B cell (primary cell): ENCODE measurements at regions not wholly inside any gene's neighbourhood (a gene's known extent, or its start where the extent isn't known, plus 50 kb on each side); places are given as distances from the start of the nearest gene placed in this dataset.

Source experiments
- ATAC-seq: fragments of 200-7000 bp; cut with Tn5 transposase; one replicate; pipeline ENCODE4 v1.10.0; 2021; ENCODE audit warnings: low read depth, mild to moderate bottlenecking, moderate number of reproducible peaks, moderate library complexity
- CTCF ChIA-PET: fragments of 350-600 bp; sonication (Branson Sonifier 250); formaldehyde crosslinking; loops from one replicate; lab custom pipeline; 2021; ENCODE audit warnings: antibody characterized with exemption, inconsistent platforms; lab: Charles Lee
- POLR2A ChIA-PET: fragments of 350-600 bp; sonication (Branson Sonifier 250); formaldehyde crosslinking; loops from one replicate; lab custom pipeline; 2021; ENCODE audit warnings: antibody characterized with exemption; lab: Charles Lee
- DNase-seq: peaks from one replicate; pipeline ENCODE4 v3.0.0; 2013
- H2AFZ ChIP-seq: 2 replicates; pipeline ENCODE4 v1.6.1; 2012; ENCODE audit warnings: mild to moderate bottlenecking, low read depth, low read length; ENCODE audit not compliant: insufficient read depth, poor library complexity, severe bottlenecking
- H3K27ac ChIP-seq, 2 donors: 1 replicate in 1 of 2; 2 replicates in 1 of 2; pipeline ENCODE4 v1.5.1; 2012 to 2013; ENCODE audit warnings: low read length in 2 of 2, mild to moderate bottlenecking in 2 of 2, moderate library complexity in 1 of 2
- H3K27me3 ChIP-seq, 4 experiments: fragments of 200-600 bp in 1 of 4; sonication (generic) in 1 of 4; replicated peaks in 1 of 4; 1 replicate in 2 of 4; 2 replicates in 2 of 4; pipeline versions ENCODE4 v1.6.1 to v1.7.0; 2013 to 2016; ENCODE audit warnings: low read length in 3 of 4, mild to moderate bottlenecking in 2 of 4, mixed read lengths in 1 of 4, moderate library complexity in 1 of 4; ENCODE audit not compliant: insufficient read depth in 4 of 4, control insufficient read depth in 3 of 4; ENCODE audit errors: control extremely low read depth in 1 of 4
- H3K36me3 ChIP-seq, 2 experiments: replicated peaks in 1 of 2; 1 replicate in 1 of 2; 2 replicates in 1 of 2; pipeline versions ENCODE4 v1.6.1 to v1.7.1; 2013; ENCODE audit warnings: low read length in 1 of 2; ENCODE audit not compliant: insufficient read depth in 2 of 2, control insufficient read depth in 1 of 2; ENCODE audit errors: control extremely low read depth in 1 of 2, extremely low read depth in 1 of 2
- H3K4me1 ChIP-seq, 2 donors: fragments of 200-600 bp in 1 of 2; sonication (generic) in 1 of 2; 1 replicate in 1 of 2; 2 replicates in 1 of 2; pipeline versions ENCODE4 v1.5.1 to v1.6.1; 2013 to 2017; ENCODE audit warnings: low read length in 2 of 2; ENCODE audit not compliant: control insufficient read depth in 2 of 2, insufficient read depth in 2 of 2
- H3K4me2 ChIP-seq: replicated peaks from 2 replicates; pipeline ENCODE3; 2012; ENCODE audit warnings: mild to moderate bottlenecking, low read depth, low read length; ENCODE audit not compliant: poor library complexity, severe bottlenecking
- H3K4me3 ChIP-seq, 5 experiments: fragments of 200-600 bp in 1 of 5; sonication (generic) in 1 of 5; 1 replicate in 3 of 5; 2 replicates in 2 of 5; pipeline versions ENCODE4 v1.5.1 to v1.7.0; 2011 to 2016; ENCODE audit warnings: low read length in 4 of 5, mild to moderate bottlenecking in 4 of 5, low read depth in 2 of 5, control low read depth in 1 of 5, moderate library complexity in 1 of 5; ENCODE audit not compliant: insufficient read depth in 1 of 5; ENCODE audit errors: control extremely low read depth in 1 of 5, extremely low read depth in 1 of 5
- H3K79me2 ChIP-seq: fragments of 200-600 bp; sonication (generic); one replicate; pipeline ENCODE4 v1.6.0; 2016; ENCODE audit warnings: low read length; ENCODE audit not compliant: control insufficient read depth, insufficient read depth
- H3K9ac ChIP-seq: fragments of 200-600 bp; sonication (generic); 2 replicates; pipeline ENCODE4 v1.6.1; 2017; ENCODE audit warnings: mild to moderate bottlenecking, low read length, moderate library complexity
- H3K9me3 ChIP-seq, 3 donors: one replicate each; pipeline versions ENCODE4 v1.6.1 to v1.7.1; 2013; ENCODE audit warnings: low read length in 2 of 3; ENCODE audit not compliant: control insufficient read depth in 2 of 3, insufficient read depth in 1 of 3; ENCODE audit errors: control extremely low read depth in 1 of 3
- H4K20me1 ChIP-seq: 2 replicates; pipeline ENCODE4 v1.6.0; 2012; ENCODE audit warnings: mild to moderate bottlenecking, low read length; ENCODE audit not compliant: insufficient read depth, control insufficient read depth, poor library complexity, severe bottlenecking
- H3K27ac Mint-ChIP-seq: one replicate; pipeline ENCODE4 v1.8.0; 2021; ENCODE audit warnings: mixed read lengths
- H3K27me3 Mint-ChIP-seq: one replicate; pipeline ENCODE4 v1.8.0; 2021; ENCODE audit warnings: mixed read lengths
- H3K4me1 Mint-ChIP-seq: one replicate; pipeline ENCODE4 v1.8.0; 2021; ENCODE audit warnings: mixed read lengths
- H3K4me3 Mint-ChIP-seq: one replicate; pipeline ENCODE4 v1.8.0; 2021; ENCODE audit warnings: mixed read lengths
- H3K9me3 Mint-ChIP-seq: one replicate; pipeline ENCODE4 v1.8.0; 2022; ENCODE audit warnings: mixed read lengths; ENCODE audit not compliant: insufficient read depth
- CTCF ChIP-seq: fragments of 200-600 bp; IDR thresholded peaks from one replicate; pipeline ENCODE4 v1.8.0; 2022; ENCODE audit warnings: antibody characterized with exemption, mild to moderate bottlenecking
- EZH2 ChIP-seq: IDR thresholded peaks from 2 replicates; pipeline ENCODE4 v1.6.1; 2012; ENCODE audit warnings: borderline replicate concordance, low read depth, mild to moderate bottlenecking, moderate library complexity, low read length; ENCODE audit not compliant: insufficient read depth, poor library complexity, severe bottlenecking
- WGBS: methylation state at CpG from one replicate; pipeline ENCODE4 v1.1.5; 2013; ENCODE audit warnings: missing lambda C conversion rate; ENCODE audit not compliant: insufficient coverage; 5-methylcytosine and 5-hydroxymethylcytosine counted together
- intact Hi-C: fragments of 100-400 bp; cut with micrococcal nuclease; formaldehyde crosslinking; loops from one replicate; pipeline ENCODE4 v1.10.0; 2022

DNA sequence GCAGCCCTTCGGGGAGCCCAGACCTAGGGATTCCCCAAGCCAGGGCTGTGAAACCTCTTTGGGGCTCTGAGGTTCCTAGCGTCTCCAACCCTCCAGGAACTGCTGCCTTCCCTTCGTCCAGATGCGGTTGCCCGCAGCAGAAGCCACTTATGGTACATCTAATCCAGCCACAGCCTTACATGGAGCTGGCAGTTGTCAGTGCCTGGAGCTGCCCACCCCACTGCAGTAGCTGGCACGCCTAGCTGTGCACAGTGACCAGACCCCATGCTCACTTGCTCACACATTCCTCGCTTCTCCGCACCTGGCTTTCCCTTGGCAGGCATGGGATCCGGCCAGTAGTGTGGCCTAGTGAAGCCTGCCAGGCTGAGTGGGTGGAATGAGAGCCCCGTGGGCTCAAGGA is 547.6 kb downstream of the TBC1D32 start:
- Mint-ChIP-seq H3K27ac (no peak overlapping the region), H3K4me1 (no peaks in the 10 kb centered on the region), H3K4me3 (no peak overlapping the region), H3K9me3 (no peaks in the 10 kb centered on the region), H3K27me3 (no peaks in the 10 kb centered on the region)
- H3K27ac ChIP-seq: no peak overlapping the region
- no peak overlapping the region for H3K4me3 ChIP-seq
- ChIA-PET POLR2A (no interaction called here), CTCF (no interaction called here)
- no peak overlapping the region for H3K4me2 ChIP-seq
- H3K9me3 ChIP-seq: peaks cover 0 to 4% (median 0%) of the 10 kb centered on the region in 3 donors
- no peaks in the 10 kb centered on the region for H3K79me2 ChIP-seq
- WGBS: 93% methylated on average over 10 of the region's 10 CpGs
- no peaks in the 10 kb centered on the region for H3K36me3 ChIP-seq
- ATAC-seq (no peak), DNase-seq (no peak)
- H3K27me3 ChIP-seq: no peaks in the 10 kb centered on the region
- no peaks in the 10 kb centered on the region for H3K4me1 ChIP-seq
- no peak overlapping the region for H2AFZ ChIP-seq
- intact Hi-C loops: no loop called here
- H3K9ac ChIP-seq: no peak overlapping the region
- TF ChIP-seq EZH2 (no peak), CTCF (no peak)
- no peaks in the 10 kb centered on the region for H4K20me1 ChIP-seq

DNA sequence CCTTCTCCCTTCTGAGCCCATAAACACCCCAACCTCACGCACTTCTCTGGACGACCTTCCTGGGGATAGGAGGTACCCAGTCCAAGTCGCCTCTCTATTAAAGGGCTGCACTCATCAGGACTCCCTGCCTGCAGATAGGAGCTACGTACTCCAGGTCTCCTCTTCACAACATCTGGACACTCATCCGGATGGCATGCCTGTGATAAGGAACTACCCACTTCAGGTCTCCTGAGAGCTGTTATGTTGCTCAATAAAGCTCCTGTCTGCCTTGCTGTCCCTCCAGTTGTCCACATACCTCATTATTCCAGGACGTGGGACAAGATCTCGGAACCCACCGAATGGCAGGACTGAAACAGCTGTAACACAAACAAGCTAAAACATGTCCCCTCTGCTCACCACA is 548.0 kb downstream of the TBC1D32 start:
- Histone ChIP-seq H3K4me3 (no peak overlapping the region), H3K27ac (no peak overlapping the region), H3K4me2 (no peak overlapping the region), H3K27me3 (no peaks in the 10 kb centered on the region), H4K20me1 (no peaks in the 10 kb centered on the region), H3K36me3 (no peaks in the 10 kb centered on the region), H3K79me2 (no peaks in the 10 kb centered on the region), H3K9me3 (peaks cover 0 to 4% (median 0%) of the 10 kb centered on the region in 3 donors), H3K4me1 (no peaks in the 10 kb centered on the region), H3K9ac (no peak overlapping the region), H2AFZ (no peak overlapping the region)
- Mint-ChIP-seq H3K4me1 (no peaks in the 10 kb centered on the region), H3K27ac (no peak overlapping the region), H3K4me3 (no peak overlapping the region), H3K9me3 (no peaks in the 10 kb centered on the region), H3K27me3 (no peaks in the 10 kb centered on the region)
- ChIA-PET POLR2A (no interaction called here), CTCF (no interaction called here)
- TF ChIP-seq CTCF (no peak), EZH2 (no peak)
- DNase-seq (no peak), ATAC-seq (no peak)
- intact Hi-C loops: no loop called here
- WGBS: 94% methylated on average over 5 of the region's 8 CpGs
